NCI-H446 (cell line): ENCODE measurements at regions not wholly inside any gene's neighbourhood (a gene's known extent, or its start where the extent isn't known, plus 50 kb on each side); places are given as distances from the start of the nearest gene placed in this dataset.

Source experiments
- DNase-seq, 2 experiments: peaks; one replicate each; lab custom pipeline; 2025; lab: John Stamatoyannopoulos, UW

- DNase-seq: no peak
These were observed 257.0 kb downstream of the TSHZ3 start for GRCh38 chr19:31092274-31092673.

- no peak for DNase-seq
These were observed 259.6 kb downstream of the TSHZ3 start for GRCh38 chr19:31089681-31090080.

GRCh38 chr19:31085125-31085524 is 264.1 kb downstream of the TSHZ3 start:
- DNase-seq: no peak

GRCh38 chr19:31083105-31083504 is 266.1 kb downstream of the TSHZ3 start:
- no peak for DNase-seq

GRCh38 chr19:31075146-31075655 is 274.0 kb downstream of the TSHZ3 start:
- no peak for DNase-seq

GRCh38 chr19:31074199-31075125 is 274.8 kb downstream of the TSHZ3 start:
- DNase-seq: no peak

- DNase-seq: no peak
These were observed 275.6 kb downstream of the TSHZ3 start for GRCh38 chr19:31073485-31074198.

- no peak for DNase-seq
These were observed 276.8 kb downstream of the TSHZ3 start for GRCh38 chr19:31072451-31072850.

- no peak for DNase-seq
These were observed 277.9 kb downstream of the TSHZ3 start for GRCh38 chr19:31071136-31071855.

GRCh38 chr19:31070146-31071065 is 278.8 kb downstream of the TSHZ3 start:
- DNase-seq: no peak

GRCh38 chr19:31068268-31068667 is 281.0 kb downstream of the TSHZ3 start:
- no peak for DNase-seq

GRCh38 chr19:31066385-31066784 is 282.9 kb downstream of the TSHZ3 start:
- DNase-seq: no peak

GRCh38 chr19:31064491-31064890 is 284.7 kb downstream of the TSHZ3 start:
- DNase-seq: peak in 1 of 2 experiments; percentile 9

- no peak for DNase-seq
These were observed 290.4 kb downstream of the TSHZ3 start for GRCh38 chr19:31058676-31059340.

- no peak for DNase-seq
These were observed 291.8 kb downstream of the TSHZ3 start for GRCh38 chr19:31057476-31057875.

- no peak for DNase-seq
These were observed 293.8 kb downstream of the TSHZ3 start for GRCh38 chr19:31055454-31055853.

GRCh38 chr19:31054430-31054829 is 294.8 kb downstream of the TSHZ3 start:
- peak in 1 of 2 experiments; percentile 7 for DNase-seq

- DNase-seq: no peak
These were observed 299.8 kb downstream of the TSHZ3 start for GRCh38 chr19:31049431-31049830.

GRCh38 chr19:31046024-31046423 is 303.2 kb downstream of the TSHZ3 start:
- no peak for DNase-seq

- DNase-seq: no peak
These were observed 307.8 kb downstream of the TSHZ3 start for GRCh38 chr19:31041461-31041860.

- no peak for DNase-seq
These were observed 310.1 kb downstream of the TSHZ3 start for GRCh38 chr19:31039151-31039550.
